Calu3 (cell line): ENCODE measurements at regions not wholly inside any gene's neighbourhood (a gene's known extent, or its start where the extent isn't known, plus 50 kb on each side); places are given as distances from the start of the nearest gene placed in this dataset.

Source experiments
- BruUV-seq: library from RNA; stranded (reverse); fragments of 400-500 nt; replicated peaks from 2 replicates; lab custom pipeline; 2021; lab: Mats Ljungman, UMichigan
- CTCF ChIA-PET: fragments of 300-600 bp; sonication (Branson Sonifier 250); formaldehyde crosslinking; loops from one replicate; lab custom pipeline; 2022; ENCODE audit warnings: antibody characterized with exemption; lab: Charles Lee
- DNase-seq: peaks from one replicate; pipeline ENCODE4 v3.0.0; 2022
- H3K27ac Mint-ChIP-seq: one replicate; pipeline ENCODE4 v1.8.0; 2022; ENCODE audit warnings: mixed read lengths; ENCODE audit not compliant: unreplicated experiment
- H3K27me3 Mint-ChIP-seq: one replicate; pipeline ENCODE4 v1.8.0; 2022; ENCODE audit warnings: mixed read lengths; ENCODE audit not compliant: unreplicated experiment
- H3K36me3 Mint-ChIP-seq: one replicate; pipeline ENCODE4 v1.8.0; 2022; ENCODE audit warnings: mild to moderate bottlenecking, moderate library complexity, mixed read lengths; ENCODE audit not compliant: insufficient read depth, unreplicated experiment
- H3K4me1 Mint-ChIP-seq: one replicate; pipeline ENCODE4 v1.8.0; 2022; ENCODE audit warnings: mild to moderate bottlenecking, low read depth, mixed read lengths; ENCODE audit not compliant: unreplicated experiment
- H3K4me3 Mint-ChIP-seq: one replicate; pipeline ENCODE4 v1.8.0; 2022; ENCODE audit warnings: mild to moderate bottlenecking, low read depth, moderate library complexity, mixed read lengths; ENCODE audit not compliant: unreplicated experiment
- H3K9me3 Mint-ChIP-seq: one replicate; pipeline ENCODE4 v1.8.0; 2022; ENCODE audit warnings: low read depth, mixed read lengths; ENCODE audit not compliant: unreplicated experiment
- intact Hi-C: fragments of 100-400 bp; cut with micrococcal nuclease; formaldehyde crosslinking; loops from one replicate; pipeline ENCODE4 v1.10.0; 2022; ENCODE audit not compliant: unreplicated experiment
- TF ChIP-seq, protein P1 (sequence below): fragments of 200-600 bp; IDR thresholded peaks from one replicate; pipeline ENCODE4 v1.8.0; 2022; ENCODE audit warnings: antibody characterized with exemption; ENCODE audit not compliant: unreplicated experiment

DNA sequence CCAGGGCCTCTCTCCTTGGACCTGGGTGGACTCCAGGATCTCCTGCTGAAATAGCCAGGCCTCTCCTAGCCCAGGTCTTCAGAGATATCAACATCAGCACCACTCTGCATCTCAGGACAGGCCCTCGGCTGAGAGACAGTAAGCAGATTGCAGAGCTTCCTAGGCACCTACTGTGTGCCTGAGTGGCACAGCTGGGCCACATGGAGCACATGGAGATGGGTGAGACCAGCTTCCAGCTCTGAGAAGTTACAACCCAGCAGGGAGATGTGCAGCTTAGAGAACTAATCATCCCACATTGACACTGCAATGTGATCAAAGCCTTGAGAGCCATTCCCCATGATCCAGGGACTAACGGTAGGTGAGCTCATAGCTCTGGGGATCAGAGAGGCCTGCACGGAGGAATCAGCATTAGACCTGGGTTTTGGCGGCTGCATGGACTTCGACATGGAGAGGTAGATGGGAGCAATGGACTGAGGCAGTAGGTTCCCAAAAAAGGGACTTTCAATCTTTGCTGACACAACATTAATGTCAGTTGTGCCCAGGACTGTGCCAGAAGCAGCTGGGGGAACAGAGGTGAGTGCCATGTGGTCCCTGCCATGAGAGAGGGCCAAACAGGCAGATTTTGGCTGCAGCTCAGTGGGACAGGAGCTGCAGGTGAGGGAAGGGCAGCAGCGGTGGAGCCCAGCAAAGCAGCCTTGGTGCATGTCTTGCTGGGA, 76.0 kb upstream of the LEP start:
- no peak for DNase-seq
- H3K27ac Mint-ChIP-seq: no peak overlapping the region
- H3K9me3 Mint-ChIP-seq: no peaks in the 10 kb centered on the region
- intact Hi-C loops: loop anchor here (5.0 kb wide), 1 partner anchor 578 kb away; the partner anchor contains the start of genes ARF5 and GCC1
- CTCF ChIA-PET: interaction anchor here (0.9 kb wide), 1 partner anchor 11 kb away, joined by 3 read pairs; no protein-coding TSS in a partner anchor
- TF ChIP-seq, protein P1, sequence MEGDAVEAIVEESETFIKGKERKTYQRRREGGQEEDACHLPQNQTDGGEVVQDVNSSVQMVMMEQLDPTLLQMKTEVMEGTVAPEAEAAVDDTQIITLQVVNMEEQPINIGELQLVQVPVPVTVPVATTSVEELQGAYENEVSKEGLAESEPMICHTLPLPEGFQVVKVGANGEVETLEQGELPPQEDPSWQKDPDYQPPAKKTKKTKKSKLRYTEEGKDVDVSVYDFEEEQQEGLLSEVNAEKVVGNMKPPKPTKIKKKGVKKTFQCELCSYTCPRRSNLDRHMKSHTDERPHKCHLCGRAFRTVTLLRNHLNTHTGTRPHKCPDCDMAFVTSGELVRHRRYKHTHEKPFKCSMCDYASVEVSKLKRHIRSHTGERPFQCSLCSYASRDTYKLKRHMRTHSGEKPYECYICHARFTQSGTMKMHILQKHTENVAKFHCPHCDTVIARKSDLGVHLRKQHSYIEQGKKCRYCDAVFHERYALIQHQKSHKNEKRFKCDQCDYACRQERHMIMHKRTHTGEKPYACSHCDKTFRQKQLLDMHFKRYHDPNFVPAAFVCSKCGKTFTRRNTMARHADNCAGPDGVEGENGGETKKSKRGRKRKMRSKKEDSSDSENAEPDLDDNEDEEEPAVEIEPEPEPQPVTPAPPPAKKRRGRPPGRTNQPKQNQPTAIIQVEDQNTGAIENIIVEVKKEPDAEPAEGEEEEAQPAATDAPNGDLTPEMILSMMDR: no peak
- peaks cover 23% of the 10 kb centered on the region for H3K36me3 Mint-ChIP-seq
- H3K4me3 Mint-ChIP-seq: peak overlapping the region; percentile 3
- peaks cover 29% of the 10 kb centered on the region for H3K4me1 Mint-ChIP-seq
- H3K27me3 Mint-ChIP-seq: peaks cover 63% of the 10 kb centered on the region
- BruUV-seq: no TSS peak

DNA sequence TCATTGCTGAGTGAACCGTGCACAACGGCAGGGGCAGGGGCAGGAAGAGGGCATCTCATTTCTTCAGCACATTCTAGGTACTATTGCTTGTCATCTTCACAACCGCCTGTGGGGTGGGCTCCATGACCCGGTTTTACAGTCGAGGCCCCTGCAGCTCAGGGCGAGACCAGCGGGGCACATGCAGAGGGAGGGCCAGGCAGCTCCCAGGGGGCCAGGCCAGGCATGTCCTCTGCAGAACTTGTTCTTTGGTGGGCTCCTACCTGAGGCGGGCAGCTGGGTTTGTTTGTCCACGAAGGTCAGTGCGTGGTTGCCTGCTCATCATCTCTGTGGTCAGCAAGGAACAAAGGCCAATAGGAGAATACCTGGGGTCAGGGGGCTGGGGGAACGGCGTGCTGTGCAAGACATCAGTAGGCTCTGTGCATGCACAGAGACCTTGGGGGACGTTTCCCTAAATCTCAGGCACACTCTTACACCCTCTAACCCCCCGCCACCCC, 75.1 kb upstream of the LEP start:
- TF ChIP-seq, protein P1: no peak
- Mint-ChIP-seq H3K9me3 (no peaks in the 10 kb centered on the region), H3K27ac (no peak overlapping the region), H3K36me3 (peaks cover 23% of the 10 kb centered on the region), H3K4me1 (peaks cover 29% of the 10 kb centered on the region), H3K4me3 (no peak overlapping the region), H3K27me3 (peaks cover 63% of the 10 kb centered on the region)
- intact Hi-C loops: no loop called here
- CTCF ChIA-PET: no interaction called here
- no TSS peak for BruUV-seq
- DNase-seq: no peak

DNA sequence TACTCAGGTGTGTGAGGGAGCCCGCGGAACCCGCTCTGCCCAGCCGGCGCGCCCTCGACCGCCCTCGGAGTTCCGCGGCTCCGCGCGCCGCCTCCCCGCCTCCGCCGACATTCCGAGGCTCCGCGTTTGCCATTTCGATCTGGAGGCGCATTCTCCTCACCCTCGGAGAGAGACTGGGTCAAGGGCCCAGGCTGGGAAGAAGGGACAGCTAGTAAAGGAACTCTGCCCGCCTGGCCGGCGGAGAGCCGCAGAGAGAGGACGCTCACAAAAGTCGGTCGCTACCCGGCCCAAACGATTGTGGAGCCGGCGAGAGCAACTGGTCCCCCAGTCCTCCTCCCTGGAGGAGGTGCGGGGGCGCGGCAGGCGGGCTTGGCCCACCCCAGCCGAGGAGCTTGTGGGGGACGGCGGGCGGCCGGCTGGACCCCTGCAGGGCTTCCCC, 74.5 kb upstream of the LEP start:
- Mint-ChIP-seq H3K4me3 (peak overlapping the region; percentile 72), H3K27ac (peak overlapping the region; percentile 42), H3K4me1 (peaks cover 29% of the 10 kb centered on the region), H3K36me3 (peaks cover 23% of the 10 kb centered on the region), H3K9me3 (no peaks in the 10 kb centered on the region), H3K27me3 (peaks cover 63% of the 10 kb centered on the region)
- intact Hi-C loops: no loop called here
- CTCF ChIA-PET: no interaction called here
- DNase-seq: peak; percentile 27
- BruUV-seq: no TSS peak
- TF ChIP-seq, protein P1: no peak

- DNase-seq: peak; percentile 54
Measured at GRCh38 chr7:128167042-128167701, 73.9 kb upstream of the LEP start.

More at GRCh38 chr7:128167042-128167701, 73.9 kb upstream of the LEP start:
- CTCF ChIA-PET: no interaction called here
- Mint-ChIP-seq H3K27me3 (peaks cover 62% of the 10 kb centered on the region), H3K36me3 (peaks cover 23% of the 10 kb centered on the region), H3K9me3 (no peaks in the 10 kb centered on the region), H3K4me1 (peaks cover 29% of the 10 kb centered on the region), H3K27ac (no peak overlapping the region), H3K4me3 (peak overlapping the region; percentile 72)
- intact Hi-C loops: no loop called here
- TF ChIP-seq, protein P1: no peak
- no TSS peak for BruUV-seq
